Smooth muscle cell (in vitro differentiated cells): ENCODE measurements at regions not wholly inside any gene's neighbourhood (a gene's known extent, or its start where the extent isn't known, plus 50 kb on each side); places are given as distances from the start of the nearest gene placed in this dataset.

Experiments
- DNase-seq: peaks from one replicate; lab custom pipeline; 2025; ENCODE audit not compliant: unreplicated experiment; lab: John Stamatoyannopoulos, UW
- H2AFZ ChIP-seq: fragments of 200-600 bp; sonication (generic); 2 replicates; pipeline ENCODE4 v1.6.0; 2016; ENCODE audit warnings: antibody characterized with exemption, low read depth, mild to moderate bottlenecking
- H3F3A ChIP-seq: fragments of 200-600 bp; sonication (generic); 2 replicates; pipeline ENCODE4 v1.6.0; 2017; ENCODE audit warnings: antibody characterized with exemption, low read depth
- H3K27ac ChIP-seq: fragments of 200-600 bp; sonication (generic); 2 replicates; pipeline ENCODE4 v1.5.1; 2016; ENCODE audit warnings: low read depth, mild to moderate bottlenecking
- H3K27me3 ChIP-seq: fragments of 200-600 bp; sonication (generic); 2 replicates; pipeline ENCODE4 v1.6.1; 2016; ENCODE audit warnings: low read depth, mild to moderate bottlenecking
- H3K36me3 ChIP-seq: fragments of 200-600 bp; sonication (generic); 2 replicates; pipeline ENCODE4 v1.5.1; 2016; ENCODE audit warnings: low read depth
- H3K4me1 ChIP-seq: fragments of 200-600 bp; sonication (generic); 2 replicates; pipeline ENCODE4 v1.5.1; 2016; ENCODE audit warnings: low read depth
- H3K4me2 ChIP-seq: fragments of 200-600 bp; sonication (generic); 2 replicates; pipeline ENCODE4 v1.6.0; 2016; ENCODE audit warnings: mild to moderate bottlenecking
- H3K4me3 ChIP-seq: fragments of 200-600 bp; sonication (generic); 2 replicates; pipeline ENCODE4 v1.5.1; 2016; ENCODE audit warnings: mild to moderate bottlenecking
- H3K79me2 ChIP-seq: fragments of 200-600 bp; sonication (generic); 2 replicates; pipeline ENCODE4 v1.6.0; 2016; ENCODE audit warnings: low read depth, mild to moderate bottlenecking
- H3K9ac ChIP-seq: fragments of 200-600 bp; sonication (generic); 2 replicates; pipeline ENCODE4 v1.6.0; 2016; ENCODE audit warnings: low read depth
- H3K9me3 ChIP-seq: fragments of 200-600 bp; sonication (generic); replicated peaks from 2 replicates; pipeline ENCODE4 v1.5.1; 2016; ENCODE audit warnings: low read depth
- H4K20me1 ChIP-seq: fragments of 200-600 bp; sonication (generic); 2 replicates; pipeline ENCODE4 v1.6.0; 2016; ENCODE audit warnings: low read depth
- CTCF ChIP-seq: fragments of 200-600 bp; sonication (generic); IDR thresholded peaks from 2 replicates; pipeline ENCODE4 v1.5.1; 2017; ENCODE audit warnings: borderline replicate concordance, mild to moderate bottlenecking, antibody characterized with exemption; ENCODE audit not compliant: insufficient read depth, poor library complexity, severe bottlenecking
- WGBS: methylation state at CpG from one replicate; pipeline ENCODE4 v1.1.7; 2016; ENCODE audit warnings: low lambda C conversion rate; 5-methylcytosine and 5-hydroxymethylcytosine counted together

GRCh38 chr12:111169032-111169431 lies 199.9 kb downstream of the PHETA1 start:
- no peak overlapping the region for H3K4me3 ChIP-seq
- H3K27me3 ChIP-seq: peaks cover 7% of the 10 kb centered on the region
- H3K79me2 ChIP-seq: no peaks in the 10 kb centered on the region
- H3K36me3 ChIP-seq: no peaks in the 10 kb centered on the region
- no peak for TF ChIP-seq CTCF
- H2AFZ ChIP-seq: no peak overlapping the region
- H3K27ac ChIP-seq: no peak overlapping the region
- H3K4me2 ChIP-seq: no peak overlapping the region
- H3K4me1 ChIP-seq: no peaks in the 10 kb centered on the region
- H3K9me3 ChIP-seq: no peaks in the 10 kb centered on the region
- no peak overlapping the region for H3K9ac ChIP-seq
- 84% methylated on average over 8 of the region's 8 CpGs for WGBS
- no peak for DNase-seq
- no peaks in the 10 kb centered on the region for H4K20me1 ChIP-seq
- H3F3A ChIP-seq: no peaks in the 10 kb centered on the region

GRCh38 chr12:111168009-111168900 lies 200.6 kb downstream of the PHETA1 start:
- Histone ChIP-seq H4K20me1 (no peaks in the 10 kb centered on the region), H3K9me3 (no peaks in the 10 kb centered on the region), H3K27ac (no peak overlapping the region), H3K36me3 (no peaks in the 10 kb centered on the region), H3F3A (no peaks in the 10 kb centered on the region), H3K79me2 (no peaks in the 10 kb centered on the region), H3K27me3 (peaks cover 7% of the 10 kb centered on the region), H2AFZ (no peak overlapping the region), H3K9ac (no peak overlapping the region), H3K4me3 (no peak overlapping the region), H3K4me1 (no peaks in the 10 kb centered on the region), H3K4me2 (no peak overlapping the region)
- DNase-seq: no peak
- 87% methylated on average over 16 of the region's 16 CpGs for WGBS
- no peak for TF ChIP-seq CTCF

- H3F3A ChIP-seq: no peaks in the 10 kb centered on the region
- no peak overlapping the region for H3K9ac ChIP-seq
- H3K9me3 ChIP-seq: no peaks in the 10 kb centered on the region
- H3K36me3 ChIP-seq: no peaks in the 10 kb centered on the region
- peaks cover 3% of the 10 kb centered on the region for H3K27me3 ChIP-seq
- 85% methylated on average over 22 of the region's 22 CpGs for WGBS
- no peak for DNase-seq
- H2AFZ ChIP-seq: no peak overlapping the region
- no peak overlapping the region for H3K27ac ChIP-seq
- no peaks in the 10 kb centered on the region for H3K4me1 ChIP-seq
- TF ChIP-seq CTCF: no peak
- no peak overlapping the region for H3K4me2 ChIP-seq
- no peak overlapping the region for H3K4me3 ChIP-seq
- no peaks in the 10 kb centered on the region for H3K79me2 ChIP-seq
- H4K20me1 ChIP-seq: no peaks in the 10 kb centered on the region
Observed at GRCh38 chr12:111166779-111167540, 201.9 kb downstream of the PHETA1 start.
